ENCODE measurements at regions not wholly inside any gene's neighbourhood (a gene's known extent, or its start where the extent isn't known, plus 50 kb on each side); places are given as distances from the start of the nearest gene placed in this dataset.

DNA sequence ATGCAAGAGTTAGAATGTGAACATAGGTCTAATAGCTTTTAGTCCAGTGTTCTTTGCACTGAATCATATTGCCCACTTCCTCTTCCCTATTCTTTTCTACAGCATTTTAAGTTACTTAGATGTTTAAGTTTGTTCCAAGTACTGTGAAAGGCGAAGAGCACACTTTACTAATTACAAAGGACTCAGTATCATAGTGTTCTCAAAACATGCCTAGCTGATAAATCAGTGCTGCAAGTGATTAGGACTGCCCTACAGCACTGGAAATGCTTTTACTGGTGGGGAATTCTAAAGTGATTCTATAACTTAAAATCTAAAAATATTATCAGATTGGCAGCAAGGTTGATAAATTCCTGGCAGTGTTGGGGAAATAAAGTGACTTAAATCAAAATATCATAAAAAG lies 177.9 kb upstream of the KCNN2 start:
- no peak for DNase-seq

DNA sequence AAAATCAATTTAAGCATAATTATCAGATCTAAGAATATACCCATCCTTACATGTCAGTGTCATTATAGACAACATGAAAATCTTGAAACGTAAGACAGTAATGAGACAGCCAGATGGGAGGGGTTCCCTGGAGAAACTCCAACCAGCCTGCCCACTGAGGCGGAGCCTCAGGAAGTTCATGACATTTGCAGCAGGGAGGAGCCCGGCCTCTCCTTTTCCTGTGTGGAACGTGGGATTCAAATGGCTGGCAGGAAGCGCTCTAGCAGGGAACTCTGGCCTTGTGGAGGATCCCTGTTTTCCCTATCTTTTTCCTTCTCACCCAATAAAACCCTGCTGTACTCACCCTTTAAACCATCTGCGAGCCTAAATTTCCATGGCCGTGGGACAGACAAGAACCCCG lies 176.6 kb upstream of the KCNN2 start:
- DNase-seq: no peak

DNA sequence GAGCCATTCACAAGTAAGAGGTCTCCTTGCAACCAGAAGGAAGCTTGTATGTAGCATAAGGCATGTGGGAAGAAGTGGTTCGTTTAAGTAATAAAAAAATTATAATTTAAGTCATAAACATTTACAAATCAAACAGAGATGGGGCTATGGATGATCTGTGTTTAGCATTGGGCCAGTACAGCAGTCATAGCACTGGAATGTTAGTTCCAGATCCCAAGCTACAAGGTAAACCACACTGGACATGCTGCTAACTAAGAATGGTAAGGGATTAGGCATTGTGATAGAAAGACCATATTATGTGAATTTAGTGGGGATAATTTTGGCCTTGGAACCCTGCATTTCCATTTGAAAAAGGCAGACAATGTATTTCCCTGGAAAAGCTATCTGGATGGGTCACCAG lies 170.4 kb upstream of the KCNN2 start:
- no peak for DNase-seq

DNA sequence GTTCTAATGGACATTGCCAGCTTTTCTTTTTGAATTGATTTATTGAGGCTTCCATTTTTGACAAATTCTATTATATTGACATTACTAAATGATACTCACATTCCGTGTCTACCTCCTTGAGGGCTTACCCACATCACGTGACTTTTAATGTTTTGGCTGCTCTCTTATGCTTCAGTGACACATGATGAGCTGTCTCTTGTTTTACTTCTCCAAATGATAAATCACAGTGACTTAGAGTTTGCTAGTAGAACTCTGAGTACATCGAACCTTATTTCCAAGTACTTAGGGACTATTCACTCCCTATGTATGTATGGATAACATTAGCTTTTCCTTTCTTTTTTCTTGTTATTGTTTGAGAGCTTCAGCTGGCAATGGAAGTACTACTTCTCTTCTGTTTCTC lies 169.8 kb upstream of the KCNN2 start:
- DNase-seq: no peak

DNA sequence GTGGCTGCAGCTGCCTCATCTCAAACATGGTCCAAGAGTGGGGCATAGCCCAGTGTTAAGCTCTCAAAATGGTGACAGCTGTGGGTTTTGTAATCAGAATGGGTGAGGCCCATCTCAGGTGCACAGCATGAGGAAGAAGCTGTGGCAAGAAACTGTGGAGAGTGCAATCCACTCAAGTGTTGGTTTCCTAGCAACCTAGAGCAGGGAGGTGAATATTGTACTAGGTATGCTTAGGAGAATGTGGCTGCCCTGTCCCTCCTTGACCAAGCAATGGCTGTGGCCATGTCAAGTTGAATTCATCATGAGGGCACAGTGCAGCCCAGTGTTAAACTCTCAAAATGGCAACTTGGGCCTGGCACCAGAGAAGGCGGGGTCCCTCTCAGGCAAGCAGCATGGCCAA lies 160.5 kb upstream of the KCNN2 start:
- DNase-seq: no peak

DNA sequence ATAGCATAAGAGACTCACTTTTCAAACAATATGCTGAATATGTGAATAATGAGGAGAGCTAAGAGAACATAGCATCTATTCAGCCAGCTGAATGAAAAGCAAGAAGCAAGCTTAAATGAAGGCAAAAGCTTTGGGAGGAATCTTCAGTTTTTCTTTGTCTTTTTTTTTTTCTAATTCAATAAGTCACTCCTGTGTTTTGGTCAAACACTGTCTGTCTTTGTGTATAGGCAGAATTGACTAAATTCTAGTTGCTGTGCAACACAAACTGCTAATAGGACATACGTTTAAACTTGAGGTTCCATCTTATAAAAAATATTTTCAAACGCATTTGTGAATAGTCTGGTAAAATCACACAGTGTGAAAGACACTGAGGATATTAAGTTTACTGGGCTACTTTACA lies 156.9 kb upstream of the KCNN2 start:
- DNase-seq: no peak

DNA sequence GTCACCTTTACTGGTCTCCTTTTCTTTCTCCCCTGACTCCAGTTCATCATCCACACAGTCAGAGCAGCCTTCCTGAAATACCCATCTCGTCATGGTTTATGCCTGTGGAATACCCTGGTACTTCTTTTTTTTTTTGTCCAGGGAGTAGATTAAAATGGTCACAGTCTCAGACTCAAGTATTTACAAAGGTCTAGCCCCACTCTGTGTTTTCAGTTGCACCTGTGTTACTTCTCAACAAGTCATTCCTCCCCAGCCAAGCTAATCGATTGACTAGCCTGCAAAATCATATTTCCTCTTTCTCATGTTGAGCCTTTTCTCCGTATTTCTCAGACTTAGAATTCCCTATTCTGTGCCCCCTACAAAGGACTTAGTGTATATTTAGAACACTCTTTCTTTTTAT lies 155.2 kb upstream of the KCNN2 start:
- DNase-seq: no peak

DNA sequence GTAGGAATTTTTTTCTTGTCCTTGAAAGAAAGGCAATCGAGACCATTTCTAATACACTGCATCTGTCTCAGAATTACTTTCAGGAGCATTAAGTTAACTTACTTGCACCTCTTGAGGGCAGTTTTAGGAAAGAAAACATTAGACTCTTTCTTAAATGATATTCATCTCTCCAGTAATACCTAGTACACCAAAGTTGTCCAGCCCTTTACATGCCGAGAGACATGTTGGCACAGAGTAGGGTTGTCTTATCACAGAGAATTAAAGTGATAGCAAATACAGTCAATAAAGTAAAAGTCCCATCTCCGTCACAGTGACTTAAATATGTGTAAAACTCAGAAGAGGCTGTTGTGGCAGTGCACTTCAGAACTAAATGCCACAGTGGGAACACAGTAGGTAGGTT lies 154.3 kb upstream of the KCNN2 start:
- no peak for DNase-seq

GRCh38 chr5:114208120-114208519 lies 153.8 kb upstream of the KCNN2 start:
- DNase-seq: no peak

DNA sequence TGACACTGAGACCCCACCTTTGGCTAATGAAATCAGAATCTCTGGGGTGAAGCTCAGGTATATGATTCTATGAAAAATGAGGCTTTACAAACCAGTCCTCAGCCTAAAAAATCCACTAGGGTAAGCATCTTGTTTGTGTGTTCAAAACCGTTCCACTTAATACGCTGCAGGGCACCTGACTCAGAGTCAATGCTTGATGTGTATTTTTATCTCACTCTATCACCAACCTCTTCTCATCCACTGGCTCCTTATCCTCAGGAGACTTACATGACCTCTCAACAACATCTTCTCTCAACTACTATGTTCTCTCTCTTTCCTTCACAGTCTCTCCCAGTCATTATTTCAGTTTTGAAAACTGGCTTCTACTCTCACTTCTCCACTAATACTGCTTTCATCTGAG lies 153.3 kb upstream of the KCNN2 start:
- no peak for DNase-seq

DNA sequence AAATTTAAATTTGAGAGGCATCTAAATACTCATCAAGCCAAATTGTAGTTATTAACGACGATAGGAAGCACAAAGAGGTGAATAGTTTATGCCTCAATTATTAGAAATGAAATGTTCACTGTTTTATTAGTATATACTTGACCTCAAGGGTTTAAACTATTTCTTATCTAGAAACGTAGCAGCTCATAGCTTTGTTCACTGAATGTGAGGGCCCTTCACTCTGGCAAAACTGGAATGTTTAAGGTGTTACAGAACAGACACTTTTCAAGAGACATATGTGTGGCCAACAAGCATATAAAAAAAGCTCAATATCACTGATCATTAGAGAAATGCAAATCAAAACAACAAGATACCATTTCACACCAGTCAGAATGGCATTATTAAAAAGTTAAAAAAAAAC lies 151.2 kb upstream of the KCNN2 start:
- no peak for DNase-seq

GRCh38 chr5:114221807-114222206 lies 140.1 kb upstream of the KCNN2 start:
- no peak for DNase-seq

DNA sequence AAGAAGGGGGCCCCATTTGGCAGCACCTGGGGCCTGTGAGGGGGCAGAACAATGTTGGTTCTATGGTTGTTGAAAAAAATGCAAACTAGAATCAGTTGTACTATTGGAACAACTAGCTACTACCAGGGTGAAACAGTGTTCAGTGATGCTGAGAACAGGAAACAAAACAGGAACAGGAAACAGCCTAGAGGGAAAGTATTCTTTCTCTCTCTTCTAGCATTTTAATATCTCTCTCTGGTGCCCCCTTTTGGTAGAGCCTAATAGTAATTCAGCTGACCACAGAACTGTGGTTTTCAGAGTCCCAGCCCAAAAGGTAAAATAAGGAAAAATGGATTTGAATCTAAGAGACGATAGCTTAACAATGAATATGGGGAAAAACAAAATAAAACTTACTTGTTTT lies 138.0 kb upstream of the KCNN2 start:
- no peak for DNase-seq

- DNase-seq: no peak
These were observed 124.1 kb upstream of the KCNN2 start for GRCh38 chr5:114237766-114238165.

DNA sequence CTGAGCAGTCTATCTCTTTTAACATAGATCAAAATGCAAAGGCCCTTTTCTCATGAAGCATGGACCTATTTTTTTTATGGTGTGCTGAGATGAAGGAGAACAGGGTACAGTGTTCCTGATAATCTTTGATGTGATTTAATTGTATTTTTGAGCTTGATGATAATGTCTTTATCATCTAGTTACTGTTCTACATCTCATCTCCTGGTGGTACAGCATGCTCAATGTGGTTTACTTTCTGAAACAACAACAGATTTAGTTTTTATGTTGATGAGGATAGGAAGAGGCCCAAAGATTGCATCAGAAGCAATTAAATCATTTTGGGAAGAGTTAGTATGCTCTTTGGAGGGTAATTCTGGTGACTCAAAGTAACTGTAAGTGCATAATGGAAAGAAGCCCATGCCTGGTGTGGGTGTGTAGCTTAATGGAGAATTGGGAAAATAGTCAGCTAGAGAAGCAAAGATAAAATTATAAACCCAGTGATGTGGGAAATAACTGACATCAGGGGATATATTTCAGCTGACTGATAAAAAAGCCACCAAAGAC lies 123.0 kb upstream of the KCNN2 start:
- no peak for DNase-seq

- DNase-seq: no peak
These were observed 118.4 kb upstream of the KCNN2 start for GRCh38 chr5:114243281-114243971.

DNA sequence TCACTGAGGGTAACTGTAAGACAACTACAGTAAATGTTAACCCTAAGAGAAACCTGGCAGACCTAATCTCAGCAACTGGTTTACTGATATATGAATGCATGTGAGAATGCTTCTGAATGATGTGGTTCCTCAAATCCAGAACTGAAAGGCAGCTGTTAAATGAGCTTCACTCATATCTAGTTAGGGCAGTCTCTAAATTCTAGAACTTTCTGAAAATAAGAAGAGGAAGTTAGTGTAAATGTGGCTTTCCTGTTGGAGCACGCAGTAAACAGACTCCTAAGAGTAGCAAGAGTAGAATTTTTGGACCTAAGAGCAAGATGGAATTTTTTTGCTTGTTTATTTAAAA lies 117.9 kb upstream of the KCNN2 start:
- no peak for DNase-seq

GRCh38 chr5:114249823-114250222 lies 112.0 kb upstream of the KCNN2 start:
- no peak for DNase-seq

DNA sequence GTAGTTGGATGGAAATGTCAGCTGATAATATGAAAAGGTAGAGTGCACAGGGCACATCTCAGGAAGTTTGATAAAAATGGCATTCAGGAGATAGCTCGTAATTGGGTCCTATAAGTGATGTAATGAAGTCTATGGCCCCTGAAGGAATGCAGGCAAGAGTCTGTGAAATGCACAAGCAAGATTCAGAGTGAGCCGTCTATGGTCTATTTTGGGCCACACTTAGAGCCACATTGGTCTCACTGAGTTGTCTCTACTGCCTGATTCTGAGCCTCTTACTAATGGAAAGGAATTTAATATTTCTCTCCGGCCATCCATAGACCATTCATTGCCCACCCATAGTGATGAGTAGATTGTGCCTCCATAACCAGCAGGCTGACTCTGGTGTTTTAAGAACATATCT lies 111.3 kb upstream of the KCNN2 start:
- no peak for DNase-seq

GRCh38 chr5:114252226-114252625 lies 109.6 kb upstream of the KCNN2 start:
- no peak for DNase-seq

- DNase-seq: no peak
These were observed 106.6 kb upstream of the KCNN2 start for GRCh38 chr5:114255260-114255659.

- no peak for DNase-seq
These were observed 99.9 kb upstream of the KCNN2 start for GRCh38 chr5:114261989-114262388.

- no peak for DNase-seq
These were observed 96.3 kb upstream of the KCNN2 start for GRCh38 chr5:114265432-114266060.

- no peak for DNase-seq
These were observed 95.5 kb upstream of the KCNN2 start for GRCh38 chr5:114266374-114266773.

- no peak for DNase-seq
These were observed 65.7 kb upstream of the KCNN2 start for GRCh38 chr5:114296191-114296590.

Measured in NCI-H1694 (cell line).